Peyer's patch (tissue), 4 donors: ENCODE measurements at regions not wholly inside any gene's neighbourhood (a gene's known extent, or its start where the extent isn't known, plus 50 kb on each side); places are given as distances from the start of the nearest gene placed in this dataset.

Experiments used
- DNase-seq, 3 donors: peaks; one replicate each; pipeline ENCODE4 v3.0.0-alpha.2; 2017 to 2019
- H3K27ac ChIP-seq, 4 donors: fragments of 200-600 bp; sonication (generic); one replicate each; pipeline ENCODE4 v1.5.1; 2016 to 2019
- H3K27me3 ChIP-seq, 2 donors: fragments of 200-600 bp; sonication (generic); one replicate each; pipeline ENCODE4 v1.5.1; 2019
- H3K36me3 ChIP-seq, 3 donors: fragments of 200-600 bp; sonication (generic); one replicate each; pipeline ENCODE4 v1.5.1; 2016 to 2019
- H3K4me1 ChIP-seq, 4 donors: fragments of 200-600 bp; sonication (generic); one replicate each; pipeline ENCODE4 v1.5.1; 2016 to 2019
- H3K4me3 ChIP-seq, 4 donors: fragments of 200-600 bp; sonication (generic); 1 replicate in 3 of 4; 2 replicates in 1 of 4; pipeline ENCODE4 v1.5.1; 2016 to 2019; ENCODE audit warnings: mild to moderate bottlenecking in 1 of 4
- H3K9me3 ChIP-seq, 4 donors: fragments of 200-600 bp; sonication (generic); one replicate each; pipeline ENCODE4 v1.5.1; 2016 to 2019; ENCODE audit warnings: mild to moderate bottlenecking in 1 of 4
- POLR2A ChIP-seq, 2 donors: fragments of 450-650 bp; IDR thresholded peaks; one replicate each; pipeline ENCODE4 v1.5.1; 2017; ENCODE audit warnings: antibody characterized with exemption in 2 of 2, mild to moderate bottlenecking in 2 of 2, moderate library complexity in 2 of 2
- TF ChIP-seq, protein P1 (sequence below), 6 experiments: fragments of 450-650 bp in 4 of 6; fragments of 200-600 bp in 2 of 6; sonication (generic) in 1 of 6; IDR thresholded peaks; one replicate each; pipeline ENCODE4 v1.5.1; 2017 to 2019; ENCODE audit warnings: antibody characterized with exemption in 6 of 6, mild to moderate bottlenecking in 3 of 6, moderate library complexity in 1 of 6

DNA sequence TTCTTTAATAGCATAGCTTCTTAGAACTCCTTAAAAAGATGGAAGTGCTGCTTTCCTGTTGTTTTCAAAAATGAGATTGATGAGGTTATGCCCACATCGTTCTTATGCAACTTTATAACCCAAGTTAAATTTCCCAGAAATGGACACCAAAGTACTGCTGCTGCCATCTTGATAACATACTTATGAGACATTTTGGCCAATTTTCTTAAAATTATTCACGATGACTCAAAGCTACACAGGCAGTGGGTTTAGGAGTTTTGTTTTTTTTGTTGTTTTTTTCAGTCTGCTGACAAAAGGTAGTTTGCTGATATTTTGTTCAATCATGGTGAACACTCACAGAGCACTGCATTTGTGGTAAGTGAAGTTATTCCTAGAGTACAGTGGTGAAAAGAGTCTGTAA lies 54.9 kb upstream of the RFC3 start:
- H3K27me3 ChIP-seq: no peaks in the 10 kb centered on the region
- no peak overlapping the region for H3K27ac ChIP-seq
- no peak for TF ChIP-seq POLR2A (IDR thresholded peaks at IDR 0.05)
- TF ChIP-seq, protein P1, sequence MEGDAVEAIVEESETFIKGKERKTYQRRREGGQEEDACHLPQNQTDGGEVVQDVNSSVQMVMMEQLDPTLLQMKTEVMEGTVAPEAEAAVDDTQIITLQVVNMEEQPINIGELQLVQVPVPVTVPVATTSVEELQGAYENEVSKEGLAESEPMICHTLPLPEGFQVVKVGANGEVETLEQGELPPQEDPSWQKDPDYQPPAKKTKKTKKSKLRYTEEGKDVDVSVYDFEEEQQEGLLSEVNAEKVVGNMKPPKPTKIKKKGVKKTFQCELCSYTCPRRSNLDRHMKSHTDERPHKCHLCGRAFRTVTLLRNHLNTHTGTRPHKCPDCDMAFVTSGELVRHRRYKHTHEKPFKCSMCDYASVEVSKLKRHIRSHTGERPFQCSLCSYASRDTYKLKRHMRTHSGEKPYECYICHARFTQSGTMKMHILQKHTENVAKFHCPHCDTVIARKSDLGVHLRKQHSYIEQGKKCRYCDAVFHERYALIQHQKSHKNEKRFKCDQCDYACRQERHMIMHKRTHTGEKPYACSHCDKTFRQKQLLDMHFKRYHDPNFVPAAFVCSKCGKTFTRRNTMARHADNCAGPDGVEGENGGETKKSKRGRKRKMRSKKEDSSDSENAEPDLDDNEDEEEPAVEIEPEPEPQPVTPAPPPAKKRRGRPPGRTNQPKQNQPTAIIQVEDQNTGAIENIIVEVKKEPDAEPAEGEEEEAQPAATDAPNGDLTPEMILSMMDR (IDR thresholded peaks at IDR 0.05): no peak
- H3K36me3 ChIP-seq: no peaks in the 10 kb centered on the region
- DNase-seq: no peak
- no peak overlapping the region for H3K4me3 ChIP-seq
- no peaks in the 10 kb centered on the region for H3K9me3 ChIP-seq
- H3K4me1 ChIP-seq: no peaks in the 10 kb centered on the region

DNA sequence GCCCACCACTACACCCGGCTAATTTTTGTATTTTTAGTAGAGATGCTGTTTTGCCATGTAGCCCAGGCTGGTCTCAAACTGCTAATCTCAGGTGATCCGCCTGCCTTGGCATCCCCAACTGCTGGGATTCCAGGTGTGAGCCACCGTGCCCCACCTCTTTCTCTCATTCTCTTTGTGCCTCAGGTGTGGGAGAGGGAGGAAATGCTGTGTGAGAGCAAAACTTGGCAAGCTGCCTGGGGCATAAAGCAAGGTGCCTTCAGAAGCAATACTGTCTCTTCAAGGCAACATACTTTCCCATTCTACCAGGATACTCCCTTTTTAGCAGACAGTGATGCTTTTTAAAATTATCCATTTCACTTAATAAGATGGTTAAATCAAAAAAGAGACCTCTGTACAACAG lies 53.2 kb upstream of the RFC3 start:
- no peaks in the 10 kb centered on the region for H3K4me1 ChIP-seq
- TF ChIP-seq POLR2A (IDR thresholded peaks at IDR 0.05): no peak
- TF ChIP-seq, protein P1 (IDR thresholded peaks at IDR 0.05): no peak
- H3K27me3 ChIP-seq: no peaks in the 10 kb centered on the region
- no peaks in the 10 kb centered on the region for H3K9me3 ChIP-seq
- DNase-seq: no peak
- no peaks in the 10 kb centered on the region for H3K36me3 ChIP-seq
- H3K27ac ChIP-seq: no peak overlapping the region
- H3K4me3 ChIP-seq: no peak overlapping the region

DNA sequence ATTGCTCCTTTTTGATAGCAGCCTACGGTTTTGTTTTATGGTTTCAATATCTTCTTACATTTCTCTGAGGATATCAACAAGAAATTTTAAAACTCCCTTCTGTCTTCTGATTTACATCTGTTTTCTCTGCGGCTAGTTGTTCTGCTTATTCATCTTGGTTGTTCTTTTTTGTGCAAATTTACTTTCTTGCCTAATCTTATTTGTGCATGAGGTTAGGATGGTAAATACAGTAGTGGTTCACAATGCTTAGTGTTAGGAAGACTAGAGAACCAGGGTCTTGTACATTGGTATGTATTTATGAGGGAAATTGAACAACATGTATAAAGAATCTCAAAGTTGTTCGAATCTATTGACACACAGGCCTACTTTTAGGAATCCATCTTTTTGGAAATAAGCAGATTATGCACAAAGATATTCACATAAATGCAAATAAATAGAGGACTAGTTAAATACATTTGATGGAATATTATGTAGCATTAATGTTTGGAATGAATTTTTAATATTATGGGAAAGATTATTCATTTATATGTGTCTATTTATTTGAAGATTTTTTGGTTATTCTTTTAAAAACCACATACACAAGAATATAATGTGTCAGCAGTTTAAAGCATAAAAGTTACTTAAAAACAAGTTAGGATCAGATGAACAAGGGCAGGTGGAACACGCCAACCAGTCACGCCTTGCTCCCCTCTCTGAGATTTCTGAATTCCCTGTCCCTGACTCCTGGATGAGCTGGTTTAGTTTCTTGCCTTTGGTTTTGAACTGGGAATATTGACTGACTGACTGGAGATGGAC lies 51.4 kb upstream of the RFC3 start:
- Histone ChIP-seq H3K4me3 (no peak overlapping the region), H3K9me3 (no peaks in the 10 kb centered on the region), H3K4me1 (no peaks in the 10 kb centered on the region), H3K27ac (no peak overlapping the region), H3K36me3 (no peaks in the 10 kb centered on the region), H3K27me3 (no peaks in the 10 kb centered on the region)
- no peak for DNase-seq
- TF ChIP-seq POLR2A (IDR thresholded peaks at IDR 0.05): no peak
- TF ChIP-seq, protein P1 (IDR thresholded peaks at IDR 0.05): no peak

DNA sequence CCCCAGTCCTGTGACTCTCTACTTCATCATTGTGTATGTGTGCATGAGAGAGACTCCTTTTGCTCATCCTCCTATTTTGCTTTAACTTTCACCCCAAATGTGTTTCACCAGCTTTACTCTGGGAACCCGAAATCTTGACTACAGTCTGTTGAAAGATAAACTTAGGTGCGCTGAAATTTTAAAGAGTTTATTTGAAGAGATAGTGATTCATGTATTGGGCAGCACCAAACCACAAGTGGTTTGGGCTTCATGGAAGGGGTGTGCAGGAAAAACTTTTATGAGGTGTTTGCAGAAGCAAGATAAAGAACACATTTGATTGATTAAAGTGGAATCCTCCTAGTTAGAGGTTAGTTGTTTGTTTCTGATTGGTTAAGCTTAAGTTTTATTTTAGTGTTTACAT lies 50.8 kb upstream of the RFC3 start:
- TF ChIP-seq, protein P1 (IDR thresholded peaks at IDR 0.05): no peak
- no peak for TF ChIP-seq POLR2A (IDR thresholded peaks at IDR 0.05)
- H3K36me3 ChIP-seq: no peaks in the 10 kb centered on the region

More for the DNA sequence above, 50.8 kb upstream of the RFC3 start:
- Histone ChIP-seq H3K4me1 (no peaks in the 10 kb centered on the region), H3K27me3 (no peaks in the 10 kb centered on the region), H3K4me3 (no peak overlapping the region), H3K27ac (no peak overlapping the region), H3K9me3 (no peaks in the 10 kb centered on the region)
- no peak for DNase-seq
